ENCODE measurements at regions not wholly inside any gene's neighbourhood (a gene's known extent, or its start where the extent isn't known, plus 50 kb on each side); places are given as distances from the start of the nearest gene placed in this dataset.

DNA sequence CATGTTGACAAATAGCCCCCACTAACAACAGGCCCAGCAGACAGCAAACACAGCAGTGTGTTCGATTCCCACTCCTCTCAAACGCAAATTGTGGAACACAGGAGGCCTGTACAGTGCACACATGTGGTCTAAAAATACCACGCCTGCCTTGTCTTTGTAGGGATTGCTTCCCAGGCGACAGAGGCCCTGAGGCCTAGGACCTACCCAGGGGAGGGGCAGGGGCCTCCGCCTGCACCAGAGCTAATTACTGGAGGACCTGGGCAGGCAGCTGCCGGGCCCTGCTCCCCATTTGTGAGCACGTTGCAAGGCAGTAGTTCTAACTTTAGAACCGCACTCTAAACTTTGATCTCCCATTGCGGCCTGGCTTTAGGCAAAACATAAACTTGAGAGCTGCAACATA is 316.0 kb downstream of the TXNL1 start:
- H3K4me3 ChIP-seq (ENCODE audit: low read depth, low read length) = no peak overlapping the region
- no peak for DNase-seq (ENCODE audit: low read depth)
- TF ChIP-seq CTCF (IDR thresholded peaks at IDR 0.05; ENCODE audit: insufficient read depth, low read depth, low read length) = no peak

DNA sequence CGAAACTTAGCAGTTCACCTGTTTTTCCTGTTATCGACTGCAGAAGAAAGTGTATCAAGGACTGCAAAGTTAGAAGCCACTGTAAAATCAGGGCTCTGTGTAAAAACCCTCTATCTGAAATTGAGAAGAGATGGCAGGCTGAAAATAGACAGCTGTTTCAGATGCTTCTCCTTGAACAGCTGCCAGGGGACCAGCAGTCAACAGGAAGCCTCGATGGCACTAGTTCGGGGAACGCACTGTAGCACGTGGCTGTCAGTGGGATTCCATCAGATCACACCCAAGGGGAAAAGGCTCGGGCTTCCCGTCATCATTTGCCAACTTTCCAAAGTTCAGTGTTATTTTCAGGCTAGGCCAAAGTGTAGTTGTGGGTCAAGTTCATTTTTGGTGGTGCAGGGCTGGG is 316.9 kb downstream of the TXNL1 start:
- H3K4me3 ChIP-seq (ENCODE audit: low read depth, low read length) = no peak overlapping the region
- no peak for TF ChIP-seq CTCF (IDR thresholded peaks at IDR 0.05; ENCODE audit: insufficient read depth, low read depth, low read length)
- no peak for DNase-seq (ENCODE audit: low read depth)

DNA sequence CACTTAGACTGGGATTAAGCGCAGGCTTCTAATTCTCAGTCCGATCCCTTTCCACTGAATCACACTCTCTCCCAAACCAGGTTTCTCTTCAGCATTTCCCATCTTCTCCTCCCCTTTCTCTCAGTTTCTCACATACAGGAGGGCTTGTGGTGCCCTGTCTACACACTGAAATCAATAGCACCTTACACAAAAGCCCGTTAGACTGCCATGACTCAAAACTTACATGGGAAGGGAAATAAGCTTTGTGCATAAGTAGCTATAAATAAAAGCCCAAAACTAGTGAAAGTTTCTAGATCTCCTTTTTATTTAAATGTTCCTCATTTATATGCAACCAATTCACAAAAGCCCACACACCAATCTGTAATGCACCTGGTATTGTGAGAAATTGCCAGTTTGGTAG is 318.4 kb downstream of the TXNL1 start:
- no peak for TF ChIP-seq CTCF (IDR thresholded peaks at IDR 0.05; ENCODE audit: insufficient read depth, low read depth, low read length)
- DNase-seq (ENCODE audit: low read depth) = no peak
- no peak overlapping the region for H3K4me3 ChIP-seq (ENCODE audit: low read depth, low read length)

DNA sequence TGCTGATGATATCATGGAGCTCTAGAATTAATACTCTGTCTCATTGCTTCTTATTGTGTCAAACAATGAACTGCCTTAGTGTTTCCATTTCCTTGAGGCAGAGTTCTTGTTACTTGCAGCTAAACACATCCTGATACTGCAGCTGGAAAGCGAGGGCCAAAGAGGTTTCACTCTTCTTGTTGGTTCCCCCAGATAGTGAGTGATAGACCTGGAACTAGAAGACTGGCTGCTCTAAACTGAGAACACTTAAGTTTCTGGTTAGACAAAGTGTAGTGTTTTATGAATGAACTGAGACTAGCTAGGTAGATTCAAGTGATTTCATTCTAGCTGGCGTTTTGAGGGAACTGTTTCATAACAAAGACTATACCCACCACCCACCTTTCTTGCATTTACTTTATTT is 321.7 kb downstream of the TXNL1 start:
- no peak overlapping the region for H3K4me3 ChIP-seq (ENCODE audit: low read depth, low read length)
- no peak for DNase-seq (ENCODE audit: low read depth)
- no peak for TF ChIP-seq CTCF (IDR thresholded peaks at IDR 0.05; ENCODE audit: insufficient read depth, low read depth, low read length)

DNA sequence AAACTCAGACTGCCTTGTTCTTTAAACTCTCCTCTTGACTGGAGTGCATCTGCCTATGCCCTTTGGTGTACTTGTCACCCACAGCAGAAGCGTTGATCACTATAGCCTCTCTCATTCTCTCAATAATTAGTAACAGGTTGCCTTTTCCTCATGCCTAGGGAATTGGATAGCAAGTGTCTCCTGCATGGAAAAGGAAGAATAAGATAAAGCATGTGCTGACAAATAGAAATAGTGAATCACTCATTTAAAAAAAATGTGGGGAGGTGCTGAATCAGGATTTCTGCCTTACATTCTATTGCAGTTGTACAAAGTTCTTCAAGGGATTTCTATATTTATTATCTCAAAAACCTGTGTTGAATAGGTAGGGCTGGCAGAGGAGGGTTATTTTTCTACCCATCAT is 323.0 kb downstream of the TXNL1 start:
- no peak overlapping the region for H3K4me3 ChIP-seq (ENCODE audit: low read depth, low read length)
- DNase-seq (ENCODE audit: low read depth) = no peak
- TF ChIP-seq CTCF (IDR thresholded peaks at IDR 0.05; ENCODE audit: insufficient read depth, low read depth, low read length) = no peak

DNA sequence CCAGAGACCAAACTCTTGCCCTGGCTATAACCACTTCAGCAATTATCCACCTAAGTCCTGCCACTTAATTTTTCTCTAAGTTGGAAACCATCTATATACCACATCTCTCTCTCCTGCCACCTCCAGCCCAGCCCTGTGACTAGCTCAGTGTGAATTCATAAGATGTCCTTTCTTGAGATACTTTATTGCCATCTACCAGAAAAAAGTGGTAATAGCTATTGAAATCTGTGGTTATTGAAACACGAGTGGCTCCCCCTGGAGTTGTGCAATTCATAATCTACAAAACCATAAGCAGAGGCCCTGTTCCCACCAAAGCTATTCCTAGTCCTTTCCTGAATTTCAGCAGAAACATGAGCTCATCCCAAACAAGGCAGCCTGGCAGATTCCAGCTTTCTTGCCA is 324.0 kb downstream of the TXNL1 start:
- H3K4me3 ChIP-seq (ENCODE audit: low read depth, low read length) = no peak overlapping the region
- no peak for TF ChIP-seq CTCF (IDR thresholded peaks at IDR 0.05; ENCODE audit: insufficient read depth, low read depth, low read length)
- no peak for DNase-seq (ENCODE audit: low read depth)

DNA sequence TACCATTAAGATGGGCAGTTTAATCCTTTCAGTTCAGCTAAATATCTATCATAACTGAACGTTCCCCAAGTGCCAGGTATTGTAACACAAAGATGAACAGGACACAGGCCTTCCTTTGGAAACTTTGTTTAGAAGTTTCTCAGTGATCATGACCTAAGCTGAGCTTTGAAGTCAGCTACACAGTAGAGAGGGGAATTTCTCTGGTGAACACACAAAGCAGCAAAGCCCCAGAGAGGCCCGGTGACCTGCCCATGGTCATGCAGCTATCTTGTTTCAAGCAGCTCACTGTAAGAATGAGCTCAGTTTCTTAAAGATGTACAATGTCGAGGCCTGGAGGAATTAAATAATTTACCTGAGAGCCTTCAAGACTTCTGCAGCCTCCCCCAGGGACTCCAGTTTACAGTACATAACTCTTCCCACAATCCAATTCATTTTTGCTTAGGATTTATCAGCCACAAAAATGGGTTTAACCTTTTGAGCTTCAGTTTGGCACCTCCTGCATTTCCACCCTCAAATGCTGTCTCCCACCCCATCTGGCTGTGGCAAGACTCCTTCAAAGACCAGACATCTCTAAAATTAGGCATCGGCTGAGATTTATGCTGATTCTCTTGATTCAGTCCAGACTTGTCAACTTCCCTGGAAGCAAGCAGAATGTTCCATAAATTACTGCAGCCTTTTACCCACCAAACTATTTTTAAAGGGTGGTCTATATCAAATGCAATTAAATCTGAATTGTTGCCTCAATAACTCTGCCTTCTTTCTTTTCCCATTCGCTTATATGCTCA is 325.6 kb downstream of the TXNL1 start:
- no peak for TF ChIP-seq CTCF (IDR thresholded peaks at IDR 0.05; ENCODE audit: insufficient read depth, low read depth, low read length)
- H3K4me3 ChIP-seq (ENCODE audit: low read depth, low read length) = no peak overlapping the region
- no peak for DNase-seq (ENCODE audit: low read depth)
